SJSA1 (cell line): ENCODE measurements at regions not wholly inside any gene's neighbourhood (a gene's known extent, or its start where the extent isn't known, plus 50 kb on each side); places are given as distances from the start of the nearest gene placed in this dataset.

Experiments
- DNase-seq, 2 experiments: peaks; one replicate each; pipeline ENCODE4 v3.0.0-alpha.2; 2015 to 2020; ENCODE audit warnings: low spot score in 2 of 2, low read depth in 1 of 2
- H3K27ac ChIP-seq: fragments of 250-450 bp; sonication (Bioruptor Pico); 2 replicates; pipeline ENCODE4 v1.5.1; 2020; ENCODE audit warnings: mild to moderate bottlenecking, moderate library complexity
- H3K27me3 ChIP-seq: fragments of 250-450 bp; sonication (Bioruptor Pico); replicated peaks from 2 replicates; pipeline ENCODE4 v1.5.1; 2020; ENCODE audit warnings: mild to moderate bottlenecking, moderate library complexity
- H3K36me3 ChIP-seq: fragments of 250-450 bp; sonication (Bioruptor Pico); 2 replicates; pipeline ENCODE4 v1.5.1; 2020; ENCODE audit warnings: mild to moderate bottlenecking
- H3K4me1 ChIP-seq: fragments of 250-450 bp; sonication (Bioruptor Pico); replicated peaks from 2 replicates; pipeline ENCODE4 v1.6.1; 2021; ENCODE audit warnings: mild to moderate bottlenecking
- H3K4me3 ChIP-seq: fragments of 250-450 bp; sonication (Bioruptor Pico); 2 replicates; pipeline ENCODE4 v1.5.1; 2020; ENCODE audit warnings: mild to moderate bottlenecking
- H3K9me3 ChIP-seq: fragments of 250-450 bp; sonication (Bioruptor Pico); replicated peaks from 2 replicates; pipeline ENCODE4 v1.5.1; 2020; ENCODE audit warnings: mild to moderate bottlenecking

GRCh38 chr1:229025576-229025975 lies 245.3 kb upstream of the RAB4A start:
- Histone ChIP-seq H3K9me3 (no peaks in the 10 kb centered on the region), H3K27me3 (no peaks in the 10 kb centered on the region), H3K27ac (no peak overlapping the region), H3K4me3 (no peak overlapping the region), H3K36me3 (no peaks in the 10 kb centered on the region), H3K4me1 (peaks cover 16% of the 10 kb centered on the region)
- no peak for DNase-seq

- H3K4me3 ChIP-seq: no peak overlapping the region
- no peaks in the 10 kb centered on the region for H3K9me3 ChIP-seq
- no peak overlapping the region for H3K27ac ChIP-seq
- DNase-seq: no peak
- peaks cover 16% of the 10 kb centered on the region for H3K4me1 ChIP-seq
- H3K36me3 ChIP-seq: no peaks in the 10 kb centered on the region
- no peaks in the 10 kb centered on the region for H3K27me3 ChIP-seq
These were observed 243.8 kb upstream of the RAB4A start for GRCh38 chr1:229027158-229027557.

- H3K36me3 ChIP-seq: no peaks in the 10 kb centered on the region
- no peak for DNase-seq
- no peak overlapping the region for H3K4me3 ChIP-seq
- no peak overlapping the region for H3K27ac ChIP-seq
- peaks cover 21% of the 10 kb centered on the region for H3K4me1 ChIP-seq
- H3K9me3 ChIP-seq: no peaks in the 10 kb centered on the region
- no peaks in the 10 kb centered on the region for H3K27me3 ChIP-seq
These were observed 243.2 kb upstream of the RAB4A start for GRCh38 chr1:229027622-229028182.

- Histone ChIP-seq H3K9me3 (no peaks in the 10 kb centered on the region), H3K4me1 (peaks cover 21% of the 10 kb centered on the region), H3K36me3 (no peaks in the 10 kb centered on the region), H3K27me3 (no peaks in the 10 kb centered on the region), H3K4me3 (no peak overlapping the region), H3K27ac (no peak overlapping the region)
- DNase-seq: no peak
These were observed 242.4 kb upstream of the RAB4A start for GRCh38 chr1:229028544-229028943.

GRCh38 chr1:229028987-229029878 lies 241.7 kb upstream of the RAB4A start:
- Histone ChIP-seq H3K4me3 (no peak overlapping the region), H3K36me3 (no peaks in the 10 kb centered on the region), H3K27me3 (no peaks in the 10 kb centered on the region), H3K27ac (no peak overlapping the region), H3K9me3 (no peaks in the 10 kb centered on the region), H3K4me1 (peaks cover 20% of the 10 kb centered on the region)
- peak in 1 of 2 experiments; percentile 21 for DNase-seq

- no peak for DNase-seq
These were observed 241.1 kb upstream of the RAB4A start for GRCh38 chr1:229029879-229030235.

GRCh38 chr1:229030630-229031029 lies 240.3 kb upstream of the RAB4A start:
- DNase-seq: no peak
- Histone ChIP-seq H3K27ac (no peak overlapping the region), H3K27me3 (no peaks in the 10 kb centered on the region), H3K36me3 (no peaks in the 10 kb centered on the region), H3K4me1 (peaks cover 11% of the 10 kb centered on the region), H3K4me3 (no peak overlapping the region), H3K9me3 (no peaks in the 10 kb centered on the region)

More at GRCh38 chr1:229029879-229030235, 241.1 kb upstream of the RAB4A start:
- Histone ChIP-seq H3K36me3 (no peaks in the 10 kb centered on the region), H3K27ac (no peak overlapping the region), H3K9me3 (no peaks in the 10 kb centered on the region), H3K27me3 (no peaks in the 10 kb centered on the region), H3K4me3 (no peak overlapping the region), H3K4me1 (peaks cover 14% of the 10 kb centered on the region)

- no peak overlapping the region for H3K4me3 ChIP-seq
- no peaks in the 10 kb centered on the region for H3K27me3 ChIP-seq
- H3K27ac ChIP-seq: no peak overlapping the region
- peaks cover 11% of the 10 kb centered on the region for H3K4me1 ChIP-seq
- H3K36me3 ChIP-seq: no peaks in the 10 kb centered on the region
- no peak for DNase-seq
- no peaks in the 10 kb centered on the region for H3K9me3 ChIP-seq
These were observed 239.8 kb upstream of the RAB4A start for GRCh38 chr1:229031061-229031460.

GRCh38 chr1:229031481-229032341 lies 239.2 kb upstream of the RAB4A start:
- Histone ChIP-seq H3K36me3 (no peaks in the 10 kb centered on the region), H3K27ac (no peak overlapping the region), H3K9me3 (no peaks in the 10 kb centered on the region), H3K4me3 (no peak overlapping the region), H3K27me3 (no peaks in the 10 kb centered on the region), H3K4me1 (peaks cover 11% of the 10 kb centered on the region)
- no peak for DNase-seq

- H3K4me1 ChIP-seq: peaks cover 9% of the 10 kb centered on the region
- H3K9me3 ChIP-seq: no peaks in the 10 kb centered on the region
- no peaks in the 10 kb centered on the region for H3K36me3 ChIP-seq
- peak in 1 of 2 experiments; percentile 15 for DNase-seq
- no peaks in the 10 kb centered on the region for H3K27me3 ChIP-seq
- H3K27ac ChIP-seq: no peak overlapping the region
- no peak overlapping the region for H3K4me3 ChIP-seq
These were observed 238.5 kb upstream of the RAB4A start for GRCh38 chr1:229032375-229032774.

GRCh38 chr1:229033480-229033879 lies 237.4 kb upstream of the RAB4A start:
- no peak overlapping the region for H3K27ac ChIP-seq
- peaks cover 5% of the 10 kb centered on the region; the same call in 1 of the 2 replicates for H3K4me1 ChIP-seq
- H3K9me3 ChIP-seq: no peaks in the 10 kb centered on the region
- DNase-seq: no peak
- H3K4me3 ChIP-seq: no peak overlapping the region
- H3K36me3 ChIP-seq: no peaks in the 10 kb centered on the region
- H3K27me3 ChIP-seq: no peaks in the 10 kb centered on the region

- no peak overlapping the region for H3K27ac ChIP-seq
- no peaks in the 10 kb centered on the region for H3K27me3 ChIP-seq
- no peaks in the 10 kb centered on the region for H3K36me3 ChIP-seq
- H3K4me1 ChIP-seq: peaks cover 5% of the 10 kb centered on the region; the same call in 1 of the 2 replicates
- H3K9me3 ChIP-seq: no peaks in the 10 kb centered on the region
- DNase-seq: no peak
- no peak overlapping the region for H3K4me3 ChIP-seq
These were observed 236.6 kb upstream of the RAB4A start for GRCh38 chr1:229034342-229034741.

- Histone ChIP-seq H3K36me3 (no peaks in the 10 kb centered on the region), H3K4me1 (0 out of 2 replicates have a peak, but pooled peaks cover 5% of the 10 kb centered on the region), H3K27ac (no peak overlapping the region), H3K4me3 (no peak overlapping the region), H3K27me3 (no peaks in the 10 kb centered on the region), H3K9me3 (no peaks in the 10 kb centered on the region)
- no peak for DNase-seq
These were observed 235.7 kb upstream of the RAB4A start for GRCh38 chr1:229035054-229035747.
